Cardiac septum (tissue), 1 donor: ENCODE measurements at regions not wholly inside any gene's neighbourhood (a gene's known extent, or its start where the extent isn't known, plus 50 kb on each side); places are given as distances from the start of the nearest gene placed in this dataset.
"Not testable (repeated sequence)": the region's sequence is repeated elsewhere in the genome, so short reads cannot be mapped to it uniquely, and the experiment has no call there.

Source experiments
- DNase-seq: peaks from one replicate; pipeline ENCODE4 v3.0.0-alpha.2; 2020; ENCODE audit warnings: low spot score
- intact Hi-C: fragments of 100-400 bp; cut with DNase I; formaldehyde crosslinking; loops from one replicate; pipeline ENCODE4 v1.14.0; 2022
- donor health status: DM: no; HTN: no; CAD: no.

GRCh38 chr18:76056471-76057110, 438.5 kb downstream of the ZNF516 start:
- intact Hi-C loops, result no loop called here
- DNase-seq, result no peak

GRCh38 chr18:76055578-76055977, 439.5 kb downstream of the ZNF516 start:
- intact Hi-C loops, result no loop called here
- DNase-seq, result no peak

DNA sequence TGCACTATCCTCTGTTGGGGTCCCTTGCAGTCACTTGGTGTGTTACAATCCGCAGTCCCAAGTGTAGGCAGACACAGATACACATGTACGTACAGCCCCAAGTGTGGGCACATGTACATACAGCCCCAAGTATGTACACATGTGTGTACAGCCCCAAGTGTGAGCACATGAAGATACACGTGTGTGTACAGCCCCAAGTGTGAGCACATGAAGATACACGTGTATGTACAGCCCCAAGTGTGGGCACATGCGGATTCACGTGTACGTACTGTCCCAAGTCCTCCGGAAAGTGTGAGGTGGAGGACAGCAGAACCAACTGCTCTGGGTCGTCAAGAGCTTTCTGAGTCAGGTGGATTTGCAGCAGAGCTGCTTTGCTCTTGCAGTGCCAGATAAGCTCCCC, 440.0 kb downstream of the ZNF516 start:
- no peak for DNase-seq
- intact Hi-C loops, result no loop called here

GRCh38 chr18:76054156-76054555, 440.9 kb downstream of the ZNF516 start:
- DNase-seq, result no peak
- intact Hi-C loops, result no loop called here

DNA sequence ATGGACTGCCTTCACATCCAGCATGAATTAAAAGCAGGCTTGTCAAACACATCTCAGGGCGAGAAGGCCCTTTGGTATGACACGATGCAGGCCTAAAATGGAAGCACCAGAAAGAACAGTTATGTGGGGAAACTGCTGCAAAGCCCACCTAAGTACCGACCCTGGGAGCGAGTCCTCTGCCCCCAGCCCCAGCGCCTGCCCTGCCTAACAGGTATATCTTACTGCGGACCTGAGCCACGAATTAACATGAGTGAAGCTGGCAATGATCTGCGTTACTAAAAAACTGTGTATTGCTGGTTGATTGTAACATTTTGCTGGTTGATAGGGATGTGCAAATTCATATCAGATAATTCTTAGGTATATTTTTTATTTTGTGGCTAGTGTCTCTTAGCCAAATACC, 441.5 kb downstream of the ZNF516 start:
- DNase-seq, result no peak
- intact Hi-C loops, result no loop called here

- peak; percentile 62 for DNase-seq
- intact Hi-C loops, result no loop called here
Measured at GRCh38 chr18:76052227-76052595, 442.8 kb downstream of the ZNF516 start.

GRCh38 chr18:76051396-76052226, 443.4 kb downstream of the ZNF516 start:
- no peak for DNase-seq
- intact Hi-C loops, result no loop called here

DNA sequence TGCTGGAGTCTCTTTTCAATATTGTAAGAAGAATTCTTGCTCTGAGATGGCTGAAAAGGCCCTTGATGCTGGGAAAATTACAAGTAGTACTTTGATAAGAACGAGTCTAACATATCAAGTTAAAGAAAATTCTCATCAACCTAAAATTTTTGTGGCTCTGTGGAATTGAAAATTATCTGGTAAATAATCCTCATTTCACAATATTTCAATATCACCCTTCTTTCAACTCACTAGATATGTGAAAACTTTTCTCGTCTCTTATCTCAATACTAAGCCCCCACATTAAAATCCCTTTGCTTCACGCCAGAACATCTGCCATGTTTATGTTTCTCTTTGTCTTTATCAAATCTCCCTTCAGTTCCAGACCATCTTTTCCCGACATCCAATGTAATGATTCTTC, 448.8 kb downstream of the ZNF516 start:
- DNase-seq, result no peak
- intact Hi-C loops, result no loop called here

DNA sequence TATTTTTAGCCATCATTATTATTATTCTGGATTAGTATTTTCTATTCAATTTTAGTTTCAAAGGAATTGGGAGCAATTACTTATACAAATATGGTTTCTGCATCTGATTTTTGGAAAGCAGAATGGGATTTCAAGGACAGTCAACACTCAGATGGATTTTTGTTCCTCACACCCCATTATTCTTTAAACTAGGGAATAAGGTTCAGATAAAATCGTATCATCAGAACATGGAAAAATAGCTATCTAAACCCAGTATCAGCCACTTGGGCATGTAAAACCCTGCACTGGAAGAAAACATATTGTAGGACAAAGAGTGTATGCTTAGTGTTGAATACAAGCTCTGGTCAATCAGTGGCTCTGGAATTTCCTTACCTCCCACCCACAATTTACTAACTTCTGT, 452.5 kb downstream of the ZNF516 start:
- intact Hi-C loops, result no loop called here
- no peak for DNase-seq

DNA sequence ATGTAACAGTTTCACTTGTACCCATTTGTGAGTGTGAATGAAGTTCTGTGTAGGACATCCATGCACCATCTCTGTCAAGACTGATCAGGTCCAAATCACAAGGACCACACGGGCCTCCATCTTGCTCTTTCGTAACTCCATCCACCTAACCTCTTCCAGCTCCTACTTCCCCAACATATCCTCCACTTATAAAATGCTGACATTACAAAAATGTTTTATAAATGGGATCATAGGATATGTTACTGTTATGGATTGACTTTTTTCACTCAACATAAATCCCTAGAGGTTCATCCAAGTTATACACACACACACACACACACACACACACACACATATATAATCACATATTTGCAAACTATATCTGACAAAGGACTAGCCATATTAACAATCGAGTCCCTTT, 476.8 kb downstream of the ZNF516 start:
- DNase-seq, result no peak
- intact Hi-C loops, result no loop called here

DNA sequence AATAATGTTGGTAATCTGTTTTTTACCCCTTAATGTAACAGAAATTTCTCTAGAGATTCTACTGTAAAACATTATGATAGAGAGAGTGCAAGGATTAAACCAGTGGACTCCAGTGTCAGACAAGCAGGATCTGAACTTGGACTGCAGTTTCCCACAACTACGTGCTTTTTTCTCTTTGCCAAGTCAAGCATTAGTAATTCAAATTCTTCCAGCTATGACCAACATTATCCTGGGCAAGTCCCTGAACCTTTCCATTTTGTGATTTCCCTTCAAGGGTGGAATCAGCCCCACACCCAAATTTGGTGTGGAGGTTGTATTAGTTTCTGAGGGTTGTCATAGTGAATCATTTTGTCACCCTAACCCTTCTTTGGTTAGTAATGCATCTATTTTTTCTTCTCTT, 482.0 kb downstream of the ZNF516 start:
- DNase-seq, result no peak
- intact Hi-C loops, result no loop called here

DNA sequence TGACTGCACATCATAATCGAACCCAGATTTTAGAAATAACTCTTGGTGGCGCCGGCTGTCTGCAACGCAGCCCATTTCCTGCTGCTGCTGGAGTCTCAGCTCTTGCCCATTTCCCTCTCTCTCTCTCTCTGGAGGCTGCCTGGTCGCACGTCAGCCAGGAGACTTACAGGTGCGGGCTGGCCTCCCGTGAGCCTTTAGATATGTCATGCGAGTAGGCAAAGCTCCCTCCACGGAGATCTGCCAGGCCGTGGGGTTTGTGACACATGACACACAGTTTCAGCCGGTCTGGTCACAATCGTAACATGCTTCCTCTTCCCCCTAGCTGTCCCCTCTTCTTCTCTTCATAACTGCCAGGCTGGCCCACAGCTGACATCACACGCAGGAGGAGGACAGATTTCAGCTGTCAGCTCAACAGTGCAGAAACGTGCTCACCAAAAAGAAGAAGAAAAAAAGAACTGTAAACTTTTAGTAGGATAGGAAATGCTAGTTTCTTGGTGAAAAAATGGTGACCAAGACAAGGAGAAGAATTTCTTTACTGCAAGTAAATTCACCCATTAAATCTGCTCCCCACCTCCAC, 489.3 kb downstream of the ZNF516 start:
- intact Hi-C loops, result no loop called here
- no peak for DNase-seq

DNA sequence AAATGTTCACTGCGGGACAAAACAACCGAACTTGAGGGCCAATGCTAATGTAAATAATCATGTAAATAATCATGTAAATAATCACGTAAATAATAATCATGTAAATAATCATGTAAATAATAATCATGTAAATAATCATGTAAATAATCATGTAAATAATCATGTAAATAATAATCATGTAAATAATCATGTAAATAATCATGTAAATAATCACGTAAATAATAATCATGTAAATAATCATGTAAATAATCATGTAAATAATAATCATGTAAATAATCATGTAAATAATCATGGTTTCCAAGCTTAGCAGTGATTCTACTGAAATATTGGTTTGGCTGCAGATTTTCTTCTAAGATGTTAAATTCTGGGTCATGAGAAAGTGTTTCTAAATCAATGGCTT, 507.1 kb downstream of the ZNF516 start:
- DNase-seq, intact Hi-C loops: not testable (repeated sequence)

DNA sequence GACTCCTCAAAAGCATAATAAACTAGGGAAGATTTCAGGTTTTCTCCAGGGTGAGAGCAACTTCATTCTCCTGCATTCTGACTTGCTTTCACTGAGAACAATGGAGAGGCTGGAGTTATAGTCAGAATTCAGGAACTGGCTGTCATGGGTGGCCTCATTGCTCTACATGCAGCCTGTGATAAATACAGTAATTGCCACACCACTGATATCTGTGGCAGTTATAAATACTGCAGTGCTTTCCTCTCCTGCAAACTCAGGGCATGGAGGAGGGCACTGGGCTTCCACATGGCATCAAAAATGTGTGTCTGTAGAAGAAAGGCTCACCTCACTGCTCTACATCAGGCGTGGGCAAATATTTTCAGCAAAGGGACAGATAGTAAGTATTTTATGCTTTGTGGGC, 510.2 kb downstream of the ZNF516 start:
- intact Hi-C loops, result no loop called here
- no peak for DNase-seq

- intact Hi-C loops, result no loop called here
- no peak for DNase-seq
Measured at GRCh38 chr18:75981102-75981501, 513.9 kb downstream of the ZNF516 start.

DNA sequence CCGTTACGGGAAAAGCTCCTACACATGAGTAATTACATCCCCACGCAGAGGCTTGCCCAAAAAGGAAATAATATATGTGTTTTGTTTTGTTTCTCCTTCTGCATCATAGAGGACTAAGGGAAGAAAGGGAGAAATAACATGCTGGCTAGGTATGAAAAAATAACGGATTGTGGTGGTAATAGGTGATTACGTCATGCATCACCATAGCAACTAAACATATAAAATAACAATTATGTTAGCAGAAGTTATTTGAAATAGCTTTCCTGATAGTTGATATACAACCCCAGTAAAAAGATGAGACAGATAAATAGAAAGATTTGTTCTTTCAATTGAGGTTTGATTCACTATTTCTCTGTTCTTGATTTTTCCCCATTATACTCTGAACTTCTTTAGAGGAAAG, 518.0 kb downstream of the ZNF516 start:
- DNase-seq, result no peak
- intact Hi-C loops, result no loop called here

GRCh38 chr18:75970212-75970611, 524.8 kb downstream of the ZNF516 start:
- DNase-seq, result no peak
- intact Hi-C loops, result no loop called here

DNA sequence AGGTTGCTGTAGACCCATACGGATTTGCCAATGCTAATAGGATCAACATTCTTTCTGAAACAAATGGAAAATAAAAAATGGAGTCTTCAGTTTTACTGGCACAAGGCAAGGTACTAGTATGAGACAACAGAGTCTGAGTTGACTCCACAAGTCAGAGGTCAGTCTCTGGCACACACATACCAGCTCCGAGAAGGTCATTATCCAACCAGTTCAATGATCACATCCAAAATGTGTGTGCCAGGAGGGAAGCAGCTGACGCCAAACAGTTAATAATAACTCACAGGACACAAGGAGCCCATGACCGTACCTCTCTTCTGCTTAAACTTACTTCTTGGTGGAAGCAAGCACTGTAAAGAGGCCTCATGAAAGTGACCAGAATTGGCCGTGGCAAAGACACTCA, 528.6 kb downstream of the ZNF516 start:
- intact Hi-C loops, result no loop called here
- DNase-seq, result no peak

GRCh38 chr18:75962036-75962572, 532.9 kb downstream of the ZNF516 start:
- intact Hi-C loops, result no loop called here
- DNase-seq, result no peak

GRCh38 chr18:75960356-75960755, 532.9 kb upstream of the SMIM21 start:
- intact Hi-C loops, DNase-seq: not testable (repeated sequence)

- intact Hi-C loops, result no loop called here
- no peak for DNase-seq
Measured at GRCh38 chr18:75959150-75959549, 531.6 kb upstream of the SMIM21 start.
